DND-41 (cell line): ENCODE measurements at regions not wholly inside any gene's neighbourhood (a gene's known extent, or its start where the extent isn't known, plus 50 kb on each side); places are given as distances from the start of the nearest gene placed in this dataset.

ENCODE experiments used
- ATAC-seq: fragments of 200-7000 bp; cut with Tn5 transposase; 3 replicates; pipeline ENCODE4 v1.9.1; 2021; ENCODE audit warnings: low read depth; ENCODE audit not compliant: insufficient read depth
- DNase-seq: peaks from one replicate; pipeline ENCODE4 v3.0.0-alpha.2; 2020
- H2AFZ ChIP-seq: 2 replicates; pipeline ENCODE4 v1.6.0; 2012; ENCODE audit warnings: low read depth, low read length
- H3K27ac ChIP-seq: 2 replicates; pipeline ENCODE4 v1.5.1; 2012; ENCODE audit warnings: low read length, inconsistent platforms
- H3K27me3 ChIP-seq: fragments of 200-600 bp; sonication (generic); 2 replicates; pipeline ENCODE4 v1.6.0; 2012; ENCODE audit warnings: low read length, mild to moderate bottlenecking, inconsistent platforms; ENCODE audit not compliant: insufficient read depth, poor library complexity
- H3K36me3 ChIP-seq: 2 replicates; pipeline ENCODE4 v1.5.1; 2012; ENCODE audit warnings: low read length, inconsistent platforms; ENCODE audit not compliant: insufficient read depth
- H3K4me1 ChIP-seq: 2 replicates; pipeline ENCODE4 v1.5.1; 2012; ENCODE audit warnings: mild to moderate bottlenecking, low read length; ENCODE audit not compliant: insufficient read depth
- H3K4me2 ChIP-seq: 2 replicates; pipeline ENCODE4 v1.6.0; 2012; ENCODE audit warnings: mild to moderate bottlenecking, moderate library complexity, low read length, inconsistent platforms; ENCODE audit not compliant: insufficient read depth
- H3K4me3 ChIP-seq, 2 experiments: fragments of 200-600 bp in 1 of 2; shearing (Covaris generic) in 1 of 2; 2 replicates each; pipeline ENCODE4 v1.5.1; 2012 to 2016; ENCODE audit warnings: inconsistent platforms in 2 of 2, low read length in 2 of 2, mild to moderate bottlenecking in 2 of 2, low read depth in 1 of 2, moderate library complexity in 1 of 2
- H3K79me2 ChIP-seq: 2 replicates; pipeline ENCODE4 v1.6.0; 2012; ENCODE audit warnings: low read length, inconsistent platforms; ENCODE audit not compliant: insufficient read depth
- H3K9ac ChIP-seq: 2 replicates; pipeline ENCODE4 v1.6.0; 2012; ENCODE audit warnings: low read depth, mild to moderate bottlenecking, inconsistent platforms, low read length, moderate library complexity
- H3K9me3 ChIP-seq: 2 replicates; pipeline ENCODE4 v1.5.1; 2012; ENCODE audit warnings: low read length, moderate library complexity, mild to moderate bottlenecking, inconsistent platforms; ENCODE audit not compliant: insufficient read depth, severe bottlenecking
- H4K20me1 ChIP-seq: 2 replicates; pipeline ENCODE4 v1.6.0; 2012; ENCODE audit warnings: low read length; ENCODE audit not compliant: insufficient read depth
- EZH2 ChIP-seq: IDR thresholded peaks from 3 replicates; pipeline ENCODE4 v1.6.1; 2012; ENCODE audit warnings: borderline replicate concordance, low read depth, mild to moderate bottlenecking, moderate library complexity, low read length, inconsistent platforms; ENCODE audit not compliant: severe bottlenecking
- TF ChIP-seq, protein P1 (sequence below): IDR thresholded peaks from 2 replicates; pipeline ENCODE4 v1.5.1; 2012; ENCODE audit warnings: borderline replicate concordance, low read length, moderate library complexity, mild to moderate bottlenecking; ENCODE audit not compliant: poor library complexity, severe bottlenecking; ENCODE audit errors: extremely low read depth

DNA sequence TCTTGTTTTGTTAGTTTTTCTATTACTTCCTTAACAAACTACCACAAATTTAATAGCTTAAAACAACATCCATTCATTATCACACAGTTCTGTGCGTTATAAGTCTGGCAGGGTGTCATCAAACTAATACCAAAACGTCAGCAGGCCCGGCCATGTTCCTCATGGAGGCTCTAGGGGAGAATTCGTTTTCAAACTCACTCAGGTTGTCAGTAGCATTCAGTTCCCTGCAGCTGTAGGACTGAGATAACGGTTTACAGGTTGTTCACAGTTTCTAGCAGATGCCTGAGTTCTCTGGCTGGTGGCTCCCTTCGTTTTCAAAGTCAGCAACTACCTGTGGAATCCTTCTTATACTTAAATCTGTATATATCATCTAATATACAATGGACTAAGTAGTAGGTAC is 72.5 kb upstream of the PRSS16 start:
- Histone ChIP-seq H4K20me1 (no peaks in the 10 kb centered on the region), H3K4me1 (peaks cover 24% of the 10 kb centered on the region), H3K27me3 (no peaks in the 10 kb centered on the region), H3K27ac (no peak overlapping the region), H3K79me2 (no peaks in the 10 kb centered on the region), H3K4me3 (no peak overlapping the region), H3K9me3 (no peaks in the 10 kb centered on the region), H3K9ac (no peak overlapping the region), H3K36me3 (no peaks in the 10 kb centered on the region; the same call in 1 of the 2 replicates), H2AFZ (0 out of 2 replicates have a peak overlapping the region, but pooled peaks have one; percentile 17), H3K4me2 (no peak overlapping the region)
- TF ChIP-seq EZH2: no peak
- TF ChIP-seq, protein P1, sequence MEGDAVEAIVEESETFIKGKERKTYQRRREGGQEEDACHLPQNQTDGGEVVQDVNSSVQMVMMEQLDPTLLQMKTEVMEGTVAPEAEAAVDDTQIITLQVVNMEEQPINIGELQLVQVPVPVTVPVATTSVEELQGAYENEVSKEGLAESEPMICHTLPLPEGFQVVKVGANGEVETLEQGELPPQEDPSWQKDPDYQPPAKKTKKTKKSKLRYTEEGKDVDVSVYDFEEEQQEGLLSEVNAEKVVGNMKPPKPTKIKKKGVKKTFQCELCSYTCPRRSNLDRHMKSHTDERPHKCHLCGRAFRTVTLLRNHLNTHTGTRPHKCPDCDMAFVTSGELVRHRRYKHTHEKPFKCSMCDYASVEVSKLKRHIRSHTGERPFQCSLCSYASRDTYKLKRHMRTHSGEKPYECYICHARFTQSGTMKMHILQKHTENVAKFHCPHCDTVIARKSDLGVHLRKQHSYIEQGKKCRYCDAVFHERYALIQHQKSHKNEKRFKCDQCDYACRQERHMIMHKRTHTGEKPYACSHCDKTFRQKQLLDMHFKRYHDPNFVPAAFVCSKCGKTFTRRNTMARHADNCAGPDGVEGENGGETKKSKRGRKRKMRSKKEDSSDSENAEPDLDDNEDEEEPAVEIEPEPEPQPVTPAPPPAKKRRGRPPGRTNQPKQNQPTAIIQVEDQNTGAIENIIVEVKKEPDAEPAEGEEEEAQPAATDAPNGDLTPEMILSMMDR: no peak
- ATAC-seq: no peak
- no peak for DNase-seq

DNA sequence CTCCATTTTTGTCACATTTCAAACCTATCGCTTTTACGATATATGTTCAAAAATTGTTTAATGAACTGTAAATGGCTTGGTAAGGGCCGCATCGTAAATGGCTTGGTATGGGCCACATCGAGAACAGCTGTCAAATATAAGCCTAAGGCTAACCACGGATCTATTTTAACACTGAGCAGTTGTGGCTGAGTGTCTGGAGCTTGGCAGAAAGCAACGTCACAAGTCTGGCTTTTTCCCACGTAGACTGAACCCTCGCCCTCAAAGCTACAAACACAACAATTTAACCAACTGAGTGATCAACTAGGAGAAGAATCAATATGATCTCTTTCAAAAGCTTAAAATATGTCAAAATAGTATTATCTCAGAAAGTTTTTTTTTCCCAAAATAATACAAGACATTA is 71.4 kb upstream of the PRSS16 start:
- DNase-seq: no peak
- H3K4me2 ChIP-seq: peak overlapping the region; percentile 74; the same call in 1 of the 2 replicates
- no peak overlapping the region for H2AFZ ChIP-seq
- H3K27ac ChIP-seq: no peak overlapping the region
- H3K36me3 ChIP-seq: no peaks in the 10 kb centered on the region; the same call in 1 of the 2 replicates
- H3K4me3 ChIP-seq: peak overlapping the region in 1 of 2 experiments; percentile 89; a peak in 1 of 4 replicates
- no peak for TF ChIP-seq EZH2
- TF ChIP-seq, protein P1: no peak
- no peak for ATAC-seq
- no peaks in the 10 kb centered on the region for H3K27me3 ChIP-seq
- H3K4me1 ChIP-seq: peaks cover 24% of the 10 kb centered on the region
- no peak overlapping the region for H3K9ac ChIP-seq
- H3K79me2 ChIP-seq: no peaks in the 10 kb centered on the region
- no peaks in the 10 kb centered on the region for H3K9me3 ChIP-seq
- no peaks in the 10 kb centered on the region for H4K20me1 ChIP-seq

DNA sequence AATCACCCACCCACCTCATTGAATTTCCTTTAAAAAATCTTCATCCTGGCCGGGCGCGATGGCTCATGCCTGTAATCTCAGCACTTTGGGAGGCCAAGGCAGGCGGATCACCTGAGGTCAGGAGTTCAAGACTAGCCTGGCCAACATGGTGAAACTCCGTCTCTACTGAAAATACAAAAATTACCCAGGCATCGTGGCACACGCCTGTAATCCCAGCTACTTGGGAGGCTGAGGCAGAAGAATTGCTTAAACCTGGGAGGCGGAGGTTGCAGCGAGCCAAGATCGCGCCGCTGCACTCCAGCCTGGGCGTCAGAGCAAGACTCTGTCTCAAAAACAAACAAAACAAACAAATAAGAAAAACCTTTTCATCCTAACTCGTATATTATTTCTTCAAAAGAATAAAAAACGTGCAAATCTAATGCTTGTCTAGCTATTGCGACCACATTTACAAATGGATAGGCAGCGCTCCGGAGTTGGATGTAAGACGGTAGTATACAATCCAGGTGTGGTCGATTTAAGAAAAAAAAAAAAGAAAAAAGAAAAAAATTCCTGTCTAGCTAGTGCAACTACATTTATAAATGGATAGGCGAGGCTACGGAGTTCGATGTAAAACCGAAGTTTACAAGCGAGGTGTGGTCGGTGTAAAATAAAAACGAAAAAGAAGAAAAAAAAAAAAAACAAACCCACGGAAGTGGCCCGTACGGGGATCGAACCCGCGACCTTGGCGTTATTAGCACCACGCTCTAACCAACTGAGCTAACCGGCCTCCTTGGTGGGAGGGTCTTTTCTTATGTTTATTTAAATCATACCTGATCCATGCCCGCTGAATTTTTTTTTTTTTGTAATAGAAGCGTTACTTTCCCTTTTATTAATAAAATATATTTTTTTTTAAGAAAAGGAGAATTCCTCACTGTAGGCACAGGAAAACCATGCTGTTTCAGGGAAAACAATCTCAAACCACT is 70.7 kb upstream of the PRSS16 start:
- H3K79me2 ChIP-seq: no peaks in the 10 kb centered on the region
- ATAC-seq: no peak
- no peaks in the 10 kb centered on the region for H3K9me3 ChIP-seq
- H3K4me2 ChIP-seq: peak overlapping the region; percentile 74
- no peaks in the 10 kb centered on the region for H4K20me1 ChIP-seq
- H3K4me3 ChIP-seq: peak overlapping the region; percentile 48 to 89
- H3K27ac ChIP-seq: peak overlapping the region; percentile 89
- H3K9ac ChIP-seq: peak overlapping the region; percentile 84
- no peak for TF ChIP-seq EZH2
- TF ChIP-seq, protein P1: no peak
- no peaks in the 10 kb centered on the region; the same call in 1 of the 2 replicates for H3K36me3 ChIP-seq
- no peaks in the 10 kb centered on the region for H3K27me3 ChIP-seq
- peaks cover 24% of the 10 kb centered on the region for H3K4me1 ChIP-seq
- peak; percentile 66 for DNase-seq
- H2AFZ ChIP-seq: peak overlapping the region; percentile 81
